HEK293 (cell line): ENCODE measurements at regions not wholly inside any gene's neighbourhood (a gene's known extent, or its start where the extent isn't known, plus 50 kb on each side); places are given as distances from the start of the nearest gene placed in this dataset.

ENCODE experiments used
- CTCF ChIP-seq: fragments of 450-650 bp; formaldehyde crosslinking; IDR thresholded peaks from 2 replicates; pipeline ENCODE4 v1.5.1; 2016; ENCODE audit warnings: missing biosample characterization, missing genetic modification characterization
- REPIN1 ChIP-seq: fragments of 450-650 bp; formaldehyde crosslinking; IDR thresholded peaks from 2 replicates; pipeline ENCODE4 v1.5.1; 2017; ENCODE audit warnings: missing biosample characterization, missing genetic modification characterization, low read depth
- SCRT2 ChIP-seq: fragments of 450-650 bp; formaldehyde crosslinking; IDR thresholded peaks from 2 replicates; pipeline ENCODE4 v1.5.1; 2016; ENCODE audit warnings: missing biosample characterization, missing genetic modification characterization
- ZBTB10 ChIP-seq: fragments of 450-650 bp; formaldehyde crosslinking; IDR thresholded peaks from 2 replicates; pipeline ENCODE4 v1.5.1; 2016; ENCODE audit warnings: missing biosample characterization, missing genetic modification characterization
- ZBTB20 ChIP-seq: fragments of 450-650 bp; formaldehyde crosslinking; IDR thresholded peaks from 2 replicates; pipeline ENCODE4 v1.5.1; 2016; ENCODE audit warnings: missing biosample characterization, missing genetic modification characterization
- ZFP41 ChIP-seq: fragments of 450-650 bp; formaldehyde crosslinking; IDR thresholded peaks from 2 replicates; pipeline ENCODE4 v1.5.1; 2016; ENCODE audit warnings: missing biosample characterization, missing genetic modification characterization, borderline replicate concordance
- ZNF280C ChIP-seq: fragments of 450-650 bp; formaldehyde crosslinking; IDR thresholded peaks from 2 replicates; pipeline ENCODE4 v1.5.1; 2016; ENCODE audit warnings: missing biosample characterization, missing genetic modification characterization
- ZNF513 ChIP-seq: fragments of 450-650 bp; IDR thresholded peaks from 2 replicates; pipeline ENCODE4 v1.5.1; 2018; ENCODE audit warnings: missing biosample characterization, missing genetic modification characterization
- ZNF837 ChIP-seq: fragments of 450-650 bp; formaldehyde crosslinking; IDR thresholded peaks from 2 replicates; pipeline ENCODE4 v1.5.1; 2016; ENCODE audit warnings: missing biosample characterization, missing genetic modification characterization
- ZSCAN4 ChIP-seq: fragments of 450-650 bp; formaldehyde crosslinking; IDR thresholded peaks from 2 replicates; pipeline ENCODE4 v1.5.1; 2017; ENCODE audit warnings: missing biosample characterization, missing genetic modification characterization

GRCh38 chr9:96048104-96048955 lies 172.8 kb downstream of the ERCC6L2 start:
- TF ChIP-seq ZFP41 (tag by site-specific recombination) (no peak), ZNF837 (tag by site-specific recombination) (no peak), CTCF (tag by site-specific recombination) (no peak), ZNF280C (tag by site-specific recombination) (no peak), REPIN1 (tag by site-specific recombination) (no peak), ZBTB20 (tag by site-specific recombination) (no peak), ZSCAN4 (tag by site-specific recombination) (no peak), ZBTB10 (tag by site-specific recombination) (no peak), SCRT2 (no peak), ZNF513 (tag by site-specific recombination) (no peak)
